ENCODE measurements at regions not wholly inside any gene's neighbourhood (a gene's known extent, or its start where the extent isn't known, plus 50 kb on each side); places are given as distances from the start of the nearest gene placed in this dataset.

- no peak for TF ChIP-seq CTCF (conservative IDR thresholded peaks at IDR 0.05; ENCODE audit: low read length)
- TF ChIP-seq EZH2phosphoT487 (IDR thresholded peaks at IDR 0.05; ENCODE audit: borderline replicate concordance, low read depth, low read length), result no peak
Observed at GRCh38 chr11:89613911-89614310, 96.2 kb upstream of the TRIM77 start.

All from OCI-LY7 (cell line).